ENCODE measurements at regions not wholly inside any gene's neighbourhood (a gene's known extent, or its start where the extent isn't known, plus 50 kb on each side); places are given as distances from the start of the nearest gene placed in this dataset.

DNA sequence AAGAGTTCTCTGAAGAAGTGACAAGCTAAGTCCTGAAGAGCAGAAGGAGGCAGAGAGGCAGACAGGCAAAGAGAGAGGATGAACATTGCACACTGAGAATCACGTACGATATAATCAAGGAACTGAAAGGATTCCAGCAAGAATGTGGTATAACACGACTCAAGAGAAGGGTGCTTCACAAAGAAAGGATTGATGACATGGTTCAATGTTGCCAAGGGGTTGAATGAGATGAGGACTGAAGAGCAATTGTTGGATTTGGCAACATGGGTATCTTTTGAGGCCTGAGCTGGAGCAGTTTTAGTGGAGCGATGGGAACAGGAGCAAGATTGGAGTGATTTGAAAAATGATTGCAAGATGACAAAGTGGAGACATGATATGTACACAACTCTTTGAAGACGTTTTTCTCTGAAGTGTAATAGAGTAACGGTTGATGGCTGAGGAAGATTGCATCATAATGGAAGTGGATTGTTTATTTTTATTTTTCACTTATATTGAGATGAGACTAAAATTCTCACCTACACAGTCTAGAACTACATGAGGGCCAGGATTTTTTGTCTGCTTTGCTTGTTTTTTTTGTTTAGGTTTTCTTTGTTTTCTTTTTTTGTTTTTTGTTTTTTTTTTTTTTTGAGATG lies 1049.9 kb upstream of the WWC1 start:
- Histone ChIP-seq H3K4me3 (no peak overlapping the region), H3K36me3 (ENCODE audit: insufficient read depth, low read length) (no peaks in the 10 kb centered on the region), H3K9me3 (ENCODE audit: low read depth, low read length) (no peaks in the 10 kb centered on the region), H3K27ac (no peak overlapping the region), H3K9ac (ENCODE audit: insufficient read length) (no peak overlapping the region)
- TF ChIP-seq POLR2AphosphoS5 (IDR thresholded peaks at IDR 0.05; ENCODE audit: borderline replicate concordance, low read depth, low read length) = no peak
- TF ChIP-seq EZH2 (IDR thresholded peaks at IDR 0.05) = no peak
- no peak for TF ChIP-seq FOXP2 (optimal IDR thresholded peaks at IDR 0.05; ENCODE audit: control extremely low read depth, extremely low read length, insufficient read depth)
- DNase-seq (ENCODE audit: low read depth, low spot score) = no peak

DNA sequence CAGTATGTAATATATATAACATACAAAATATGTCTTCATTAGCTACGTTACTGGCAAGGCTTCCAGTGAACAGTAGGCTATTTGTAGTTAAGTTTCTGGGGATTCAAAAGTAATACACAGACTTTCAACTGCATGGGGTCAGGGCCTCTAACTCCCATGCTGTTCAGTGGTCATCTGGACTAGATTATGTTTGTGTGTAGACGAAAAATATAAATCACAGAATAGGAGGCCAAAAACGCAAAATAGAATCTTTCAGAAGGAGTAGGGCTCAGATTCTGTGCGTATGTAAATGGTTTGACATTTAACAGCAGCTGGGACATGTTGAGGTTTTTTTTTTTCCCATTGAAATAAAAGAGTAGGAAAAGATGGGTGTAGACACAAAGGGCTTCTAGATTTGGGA lies 1048.7 kb upstream of the WWC1 start:
- no peak for DNase-seq (ENCODE audit: low read depth, low spot score)
- Histone ChIP-seq H3K27ac (no peak overlapping the region), H3K9me3 (ENCODE audit: low read depth, low read length) (no peaks in the 10 kb centered on the region), H3K9ac (ENCODE audit: insufficient read length) (no peak overlapping the region), H3K36me3 (ENCODE audit: insufficient read depth, low read length) (no peaks in the 10 kb centered on the region), H3K4me3 (no peak overlapping the region)
- no peak for TF ChIP-seq FOXP2 (optimal IDR thresholded peaks at IDR 0.05; ENCODE audit: control extremely low read depth, extremely low read length, insufficient read depth)
- no peak for TF ChIP-seq POLR2AphosphoS5 (IDR thresholded peaks at IDR 0.05; ENCODE audit: borderline replicate concordance, low read depth, low read length)
- TF ChIP-seq EZH2 (IDR thresholded peaks at IDR 0.05) = no peak

DNA sequence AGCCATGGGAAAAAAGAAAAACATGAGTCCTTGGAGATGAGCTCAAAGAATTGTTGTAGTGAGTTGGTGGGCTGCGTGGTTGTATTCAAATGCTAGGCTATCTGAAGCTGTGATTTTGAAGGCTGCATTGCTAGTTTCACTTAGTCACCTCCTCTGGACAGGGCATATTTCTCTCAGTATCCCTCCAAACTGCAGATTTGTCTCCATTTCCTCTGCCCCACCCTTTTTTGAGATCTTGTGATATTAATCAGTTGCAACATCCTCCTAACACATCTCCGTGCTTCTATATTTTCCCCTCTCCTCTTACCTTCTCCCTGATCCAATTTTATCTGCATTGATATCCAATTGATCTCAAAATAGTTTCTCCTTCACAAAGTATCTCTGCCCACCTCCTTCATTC lies 1048.0 kb upstream of the WWC1 start:
- H3K9ac ChIP-seq (ENCODE audit: insufficient read length) = no peak overlapping the region
- TF ChIP-seq FOXP2 (optimal IDR thresholded peaks at IDR 0.05; ENCODE audit: control extremely low read depth, extremely low read length, insufficient read depth) = no peak
- TF ChIP-seq EZH2 (IDR thresholded peaks at IDR 0.05) = no peak
- no peak for TF ChIP-seq POLR2AphosphoS5 (IDR thresholded peaks at IDR 0.05; ENCODE audit: borderline replicate concordance, low read depth, low read length)
- no peak for DNase-seq (ENCODE audit: low read depth, low spot score)
- no peaks in the 10 kb centered on the region for H3K9me3 ChIP-seq (ENCODE audit: low read depth, low read length)
- no peak overlapping the region for H3K4me3 ChIP-seq
- no peaks in the 10 kb centered on the region for H3K36me3 ChIP-seq (ENCODE audit: insufficient read depth, low read length)
- no peak overlapping the region for H3K27ac ChIP-seq

DNA sequence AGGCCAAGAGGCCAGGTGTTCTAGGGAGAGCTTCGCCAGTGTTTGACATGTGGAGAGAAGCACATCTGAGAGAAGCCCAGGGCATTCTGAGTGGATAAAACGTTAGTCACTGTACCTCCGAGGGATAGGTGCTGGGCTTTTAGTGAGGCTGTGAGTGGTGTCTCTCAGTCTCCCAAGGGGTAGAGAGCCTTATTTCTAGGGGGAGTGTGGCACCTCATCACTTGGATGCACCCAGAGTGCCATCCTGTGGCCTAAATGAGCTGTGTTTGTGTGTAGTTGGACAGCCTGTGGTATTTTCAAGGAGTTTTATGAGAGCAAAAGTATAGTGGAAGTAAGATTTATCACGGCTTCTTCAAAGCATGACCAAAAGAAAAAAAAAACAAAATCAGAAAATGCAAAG lies 1046.9 kb upstream of the WWC1 start:
- no peak for TF ChIP-seq FOXP2 (optimal IDR thresholded peaks at IDR 0.05; ENCODE audit: control extremely low read depth, extremely low read length, insufficient read depth)
- no peak for TF ChIP-seq POLR2AphosphoS5 (IDR thresholded peaks at IDR 0.05; ENCODE audit: borderline replicate concordance, low read depth, low read length)
- no peak for TF ChIP-seq EZH2 (IDR thresholded peaks at IDR 0.05)
- DNase-seq (ENCODE audit: low read depth, low spot score) = no peak
- H3K9me3 ChIP-seq (ENCODE audit: low read depth, low read length) = no peaks in the 10 kb centered on the region
- no peak overlapping the region for H3K27ac ChIP-seq
- no peaks in the 10 kb centered on the region for H3K36me3 ChIP-seq (ENCODE audit: insufficient read depth, low read length)
- no peak overlapping the region for H3K4me3 ChIP-seq
- no peak overlapping the region for H3K9ac ChIP-seq (ENCODE audit: insufficient read length)

DNA sequence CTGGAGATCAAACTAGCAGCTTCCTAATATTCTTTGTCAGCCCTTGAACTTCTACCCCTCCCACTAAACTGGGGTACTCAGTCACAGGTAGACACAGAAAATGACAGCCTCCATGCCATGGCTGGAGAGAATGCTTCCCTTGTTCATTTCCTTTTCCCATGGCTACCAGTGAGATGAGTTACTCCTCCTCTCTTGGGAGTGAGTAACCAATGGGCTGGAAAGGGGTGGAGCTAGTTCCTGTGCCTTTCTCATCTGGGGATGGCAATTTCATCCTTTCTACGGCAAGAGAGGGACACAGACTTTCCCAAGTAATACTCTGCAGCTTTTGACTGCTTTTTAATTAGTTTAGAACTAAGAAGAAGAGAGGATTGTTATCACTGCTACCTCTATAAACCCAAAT lies 1045.6 kb upstream of the WWC1 start:
- TF ChIP-seq POLR2AphosphoS5 (IDR thresholded peaks at IDR 0.05; ENCODE audit: borderline replicate concordance, low read depth, low read length) (no peak), EZH2 (IDR thresholded peaks at IDR 0.05) (no peak), FOXP2 (optimal IDR thresholded peaks at IDR 0.05; ENCODE audit: control extremely low read depth, extremely low read length, insufficient read depth) (no peak)
- H3K36me3 ChIP-seq (ENCODE audit: insufficient read depth, low read length) = no peaks in the 10 kb centered on the region
- H3K27ac ChIP-seq = no peak overlapping the region
- H3K4me3 ChIP-seq = no peak overlapping the region
- no peak for DNase-seq (ENCODE audit: low read depth, low spot score)
- H3K9ac ChIP-seq (ENCODE audit: insufficient read length) = no peak overlapping the region
- H3K9me3 ChIP-seq (ENCODE audit: low read depth, low read length) = no peaks in the 10 kb centered on the region

DNA sequence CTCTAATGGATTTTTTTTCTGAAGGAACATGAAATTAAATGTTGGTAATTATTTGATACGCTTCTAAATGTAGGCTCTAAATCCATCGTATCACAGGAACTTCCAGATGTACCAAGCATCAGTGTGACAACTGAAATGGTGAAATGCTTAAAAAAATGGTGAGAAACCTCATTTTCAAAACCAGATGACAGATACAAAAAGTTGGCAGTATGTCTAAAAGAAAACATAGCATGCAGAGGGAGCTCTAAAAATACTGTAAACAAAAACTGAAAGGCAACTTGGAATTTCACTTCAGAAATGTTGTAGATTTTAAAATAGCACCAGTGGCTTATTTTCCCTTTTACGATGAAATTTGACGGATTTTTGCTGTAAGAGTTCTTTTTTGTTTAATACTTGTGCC lies 1043.6 kb upstream of the WWC1 start:
- TF ChIP-seq POLR2AphosphoS5 (IDR thresholded peaks at IDR 0.05; ENCODE audit: borderline replicate concordance, low read depth, low read length) = no peak
- TF ChIP-seq FOXP2 (optimal IDR thresholded peaks at IDR 0.05; ENCODE audit: control extremely low read depth, extremely low read length, insufficient read depth) = no peak
- no peak for TF ChIP-seq EZH2 (IDR thresholded peaks at IDR 0.05)
- DNase-seq (ENCODE audit: low read depth, low spot score) = no peak
- H3K36me3 ChIP-seq (ENCODE audit: insufficient read depth, low read length) = no peaks in the 10 kb centered on the region
- no peak overlapping the region for H3K9ac ChIP-seq (ENCODE audit: insufficient read length)
- H3K9me3 ChIP-seq (ENCODE audit: low read depth, low read length) = no peaks in the 10 kb centered on the region
- H3K27ac ChIP-seq = no peak overlapping the region
- no peak overlapping the region for H3K4me3 ChIP-seq

DNA sequence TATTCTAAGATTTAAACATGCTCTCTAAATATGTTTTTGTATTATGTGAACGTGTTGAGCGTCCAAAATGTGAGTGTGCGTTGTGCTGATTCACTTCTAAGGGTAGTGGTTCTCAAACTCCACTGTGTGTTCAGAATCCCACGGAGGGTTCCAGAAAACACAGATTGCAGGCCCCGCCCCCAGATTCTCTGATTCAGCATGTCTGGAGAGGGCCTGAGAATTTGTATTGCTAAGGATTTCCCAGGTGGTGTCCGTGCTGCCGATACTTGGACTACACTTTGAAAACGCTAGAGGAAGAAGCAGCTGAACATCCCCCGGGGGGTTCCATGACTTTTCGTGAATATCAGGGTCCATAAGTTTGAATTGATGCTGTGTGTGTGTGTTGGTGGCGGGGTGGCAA lies 1043.2 kb upstream of the WWC1 start:
- Histone ChIP-seq H3K9me3 (ENCODE audit: low read depth, low read length) (no peaks in the 10 kb centered on the region), H3K9ac (ENCODE audit: insufficient read length) (no peak overlapping the region), H3K27ac (no peak overlapping the region), H3K4me3 (no peak overlapping the region), H3K36me3 (ENCODE audit: insufficient read depth, low read length) (no peaks in the 10 kb centered on the region)
- DNase-seq (ENCODE audit: low read depth, low spot score) = no peak
- TF ChIP-seq POLR2AphosphoS5 (IDR thresholded peaks at IDR 0.05; ENCODE audit: borderline replicate concordance, low read depth, low read length) = no peak
- TF ChIP-seq FOXP2 (optimal IDR thresholded peaks at IDR 0.05; ENCODE audit: control extremely low read depth, extremely low read length, insufficient read depth) = no peak
- no peak for TF ChIP-seq EZH2 (IDR thresholded peaks at IDR 0.05)

DNA sequence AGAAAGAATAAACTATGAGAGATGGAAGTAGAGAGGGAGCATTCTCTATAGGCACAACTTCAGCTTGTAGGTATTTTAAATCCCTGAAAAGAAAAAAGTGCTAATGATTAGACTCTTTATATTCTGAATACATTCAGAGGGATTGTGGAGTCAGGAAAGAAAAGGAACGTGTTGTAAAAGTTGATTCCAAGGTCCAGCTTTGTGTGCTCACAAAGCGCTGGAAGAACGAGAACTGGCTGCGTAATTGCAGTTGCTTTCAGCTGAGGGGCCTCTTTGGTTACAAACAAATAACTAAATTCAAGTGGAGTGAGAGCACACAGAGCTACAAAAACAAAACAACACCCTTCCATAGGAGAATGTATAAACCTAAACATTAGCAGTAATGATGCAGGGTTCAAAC lies 1040.4 kb upstream of the WWC1 start:
- Histone ChIP-seq H3K9me3 (ENCODE audit: low read depth, low read length) (no peaks in the 10 kb centered on the region), H3K27ac (no peak overlapping the region), H3K4me3 (no peak overlapping the region), H3K9ac (ENCODE audit: insufficient read length) (no peak overlapping the region), H3K36me3 (ENCODE audit: insufficient read depth, low read length) (no peaks in the 10 kb centered on the region)
- no peak for DNase-seq (ENCODE audit: low read depth, low spot score)
- TF ChIP-seq FOXP2 (optimal IDR thresholded peaks at IDR 0.05; ENCODE audit: control extremely low read depth, extremely low read length, insufficient read depth) (no peak), EZH2 (IDR thresholded peaks at IDR 0.05) (no peak), POLR2AphosphoS5 (IDR thresholded peaks at IDR 0.05; ENCODE audit: borderline replicate concordance, low read depth, low read length) (no peak)

DNA sequence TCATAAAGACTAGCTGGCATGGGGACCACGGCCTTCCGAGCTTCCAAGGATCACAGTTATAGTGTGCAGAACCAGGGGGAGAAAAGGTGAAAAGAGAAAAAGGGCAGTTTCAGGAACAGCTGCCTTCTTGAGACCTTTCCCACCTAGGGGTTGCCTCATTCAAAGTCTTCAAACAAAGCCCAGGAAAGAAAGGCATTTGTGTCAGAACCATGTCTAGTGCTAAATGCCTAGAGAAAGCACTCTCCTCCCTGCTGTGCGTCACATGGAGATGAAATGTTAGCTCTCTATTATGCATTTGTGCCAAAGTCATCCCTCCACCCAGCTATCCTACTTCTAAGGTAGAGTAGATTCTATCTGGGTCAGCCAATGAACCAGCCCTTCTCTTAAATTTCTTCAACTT lies 1037.3 kb upstream of the WWC1 start:
- no peak overlapping the region for H3K27ac ChIP-seq
- H3K36me3 ChIP-seq (ENCODE audit: insufficient read depth, low read length) = no peaks in the 10 kb centered on the region
- no peak overlapping the region for H3K4me3 ChIP-seq
- no peak for DNase-seq (ENCODE audit: low read depth, low spot score)
- no peak for TF ChIP-seq EZH2 (IDR thresholded peaks at IDR 0.05)
- TF ChIP-seq FOXP2 (optimal IDR thresholded peaks at IDR 0.05; ENCODE audit: control extremely low read depth, extremely low read length, insufficient read depth) = no peak
- TF ChIP-seq POLR2AphosphoS5 (IDR thresholded peaks at IDR 0.05; ENCODE audit: borderline replicate concordance, low read depth, low read length) = no peak
- no peak overlapping the region for H3K9ac ChIP-seq (ENCODE audit: insufficient read length)
- H3K9me3 ChIP-seq (ENCODE audit: low read depth, low read length) = no peaks in the 10 kb centered on the region
